Femur (tissue), 1 donor: ENCODE measurements at regions not wholly inside any gene's neighbourhood (a gene's known extent, or its start where the extent isn't known, plus 50 kb on each side); places are given as distances from the start of the nearest gene placed in this dataset.
A peak's percentile ranks its signal among the peaks of the same experiment; 100 is the strongest.

Experiments
- DNase-seq: peaks from one replicate; pipeline ENCODE4 v3.0.0-alpha.2; 2017

DNA sequence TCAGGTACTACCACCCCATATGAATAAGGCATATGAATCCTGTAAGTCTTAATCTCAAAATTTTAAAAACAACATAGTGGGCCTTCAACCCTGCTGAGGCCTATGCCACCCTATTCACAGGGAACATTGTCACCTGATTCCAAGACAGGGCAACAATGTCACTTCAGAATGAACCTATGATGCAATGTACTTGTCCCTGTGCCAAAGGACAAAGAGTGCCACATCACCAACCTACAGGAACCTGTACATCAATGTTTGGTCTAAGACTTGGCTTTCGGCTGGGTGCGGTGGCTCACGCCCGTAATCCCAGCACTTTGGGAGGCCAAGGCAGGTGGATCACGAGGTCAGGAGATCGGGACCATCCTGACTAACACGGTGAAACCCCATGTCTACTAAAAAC lies 318.5 kb upstream of the JARID2 start:
- DNase-seq, result no peak

DNA sequence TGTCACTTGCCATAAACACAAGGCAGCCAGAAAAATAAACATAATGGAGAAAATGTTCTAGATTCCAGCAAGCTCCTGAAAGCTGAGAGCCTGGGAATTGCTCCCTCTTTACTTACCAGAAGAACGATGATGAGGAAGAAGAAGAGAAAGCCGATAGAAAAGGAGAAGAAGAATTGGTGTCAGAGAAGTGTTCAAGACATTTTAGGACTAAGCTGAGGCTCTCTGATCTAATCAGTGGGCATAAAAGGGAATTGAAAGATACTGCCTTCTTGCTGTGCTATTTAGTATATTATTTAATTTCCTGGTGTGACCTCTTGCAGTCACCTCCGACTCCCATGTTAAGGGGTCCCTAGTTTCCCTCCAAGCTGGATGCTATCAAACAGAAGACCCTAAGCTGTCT lies 316.6 kb upstream of the JARID2 start:
- DNase-seq, result no peak

DNA sequence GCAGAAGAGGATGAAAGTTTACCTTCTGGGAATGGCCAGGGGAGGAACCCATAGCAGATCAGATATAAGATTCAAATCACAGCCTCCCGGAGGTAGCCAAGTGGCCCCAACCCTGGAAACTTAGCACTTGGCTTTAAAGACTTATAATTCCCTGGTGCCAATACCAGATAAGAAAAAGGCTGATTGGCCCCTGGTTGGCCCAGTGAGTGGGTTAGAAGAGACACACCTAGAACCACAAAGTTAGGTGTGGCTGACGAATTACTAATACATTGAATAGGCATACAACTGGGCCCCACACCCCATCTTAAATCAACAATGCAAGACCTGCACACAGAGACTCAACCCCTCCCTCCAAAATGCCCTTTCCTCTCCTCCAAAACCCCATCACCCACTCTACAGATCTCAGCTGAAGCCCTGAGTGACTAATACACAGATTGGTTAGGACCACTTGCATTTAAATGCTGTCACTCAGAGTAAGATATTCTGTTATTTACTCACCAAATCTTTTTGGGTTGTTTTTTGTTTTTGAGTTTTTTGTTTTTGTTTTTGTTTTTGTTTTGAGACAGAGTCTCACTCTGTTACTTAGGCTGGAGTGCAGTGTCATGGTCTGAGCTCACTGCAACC lies 315.4 kb upstream of the JARID2 start:
- no peak for DNase-seq

DNA sequence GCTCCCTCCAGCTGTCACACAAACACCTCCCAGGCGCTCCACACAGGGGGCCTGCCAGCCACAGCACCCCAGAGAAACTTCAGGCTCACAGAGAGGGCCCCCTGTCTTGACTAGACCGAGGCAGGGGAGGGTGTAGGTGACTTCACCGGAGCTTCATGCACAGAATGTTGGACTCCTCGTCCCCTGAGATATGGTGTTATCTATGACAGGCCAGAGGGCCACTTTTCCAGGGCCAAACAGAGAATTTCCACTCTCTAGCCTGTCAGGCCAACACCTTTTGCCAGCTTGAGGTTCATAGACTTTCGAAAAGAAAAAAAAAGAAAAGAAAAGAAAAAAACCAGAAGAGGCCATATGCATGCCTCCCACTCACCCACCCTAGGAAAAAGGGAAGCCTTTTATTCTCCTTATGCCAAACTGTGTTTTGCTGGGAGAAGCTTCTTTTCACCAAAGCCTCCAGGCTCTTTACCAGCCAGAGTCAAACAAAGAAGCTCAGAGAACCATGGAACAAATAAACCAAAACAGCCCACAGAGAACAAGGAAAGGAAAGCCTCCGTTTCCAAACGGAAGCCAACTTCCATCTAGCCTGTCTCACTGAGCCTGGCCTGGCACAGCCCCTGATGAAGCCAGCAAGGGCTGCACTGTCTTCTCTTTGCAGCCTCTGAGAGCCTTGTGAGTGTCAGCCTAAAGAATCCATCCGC lies 313.2 kb upstream of the JARID2 start:
- DNase-seq, result no peak

DNA sequence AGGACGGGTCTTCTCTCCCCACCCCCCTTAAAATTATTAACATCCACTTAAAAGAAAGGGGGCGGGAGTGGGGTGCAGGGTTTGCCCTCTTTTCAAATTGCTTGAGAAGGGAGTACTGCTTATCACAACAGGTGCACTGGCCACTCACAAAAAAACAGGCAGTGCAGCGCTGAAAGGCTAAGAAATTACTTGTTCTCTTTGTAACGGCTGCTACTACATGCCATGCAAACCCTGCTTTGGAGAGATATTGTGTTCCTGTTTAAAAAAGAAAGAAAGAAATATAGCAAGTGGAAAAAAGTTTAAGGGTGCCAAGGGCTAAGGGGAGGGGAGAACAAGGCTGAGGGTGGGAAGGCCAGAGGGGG lies 312.7 kb upstream of the JARID2 start:
- DNase-seq, result no peak

DNA sequence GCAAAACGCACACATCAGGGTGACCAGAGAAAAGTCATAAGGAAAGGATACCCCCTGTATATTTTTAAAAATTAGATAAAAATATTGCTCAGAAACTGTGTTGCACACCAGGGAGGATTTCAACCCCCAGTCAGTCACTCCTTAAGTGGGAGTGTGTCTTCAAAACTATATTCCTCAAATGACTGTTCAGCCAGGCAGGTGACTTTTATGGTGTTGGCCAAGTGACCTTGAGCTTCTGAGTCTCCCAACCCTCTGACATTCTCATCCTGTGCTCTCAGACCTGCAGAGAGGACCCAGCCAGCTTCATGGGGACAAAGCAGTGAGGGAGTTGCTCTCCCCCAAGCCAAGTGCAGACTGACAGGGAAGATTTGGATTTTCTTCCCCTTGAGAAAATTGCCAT lies 311.9 kb upstream of the JARID2 start:
- no peak for DNase-seq

DNA sequence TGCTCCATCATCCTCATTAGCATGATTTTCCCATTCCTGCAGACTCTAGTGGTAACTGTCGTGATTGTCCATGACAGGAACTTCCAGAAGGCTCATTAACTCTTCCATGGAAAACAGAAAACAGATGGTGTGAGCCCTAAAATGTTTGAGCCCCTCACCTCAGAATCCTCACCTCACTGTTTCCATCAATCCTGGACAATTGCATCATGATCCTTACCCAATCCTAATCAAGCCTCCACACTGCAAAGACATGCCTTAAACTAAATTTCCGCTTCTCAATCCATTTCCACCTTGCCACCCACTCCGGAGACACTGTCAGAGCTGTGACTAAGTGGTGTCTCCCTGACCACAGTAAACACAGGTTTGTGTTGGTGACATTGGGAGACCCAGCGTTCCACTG lies 311.0 kb upstream of the JARID2 start:
- DNase-seq, result no peak

DNA sequence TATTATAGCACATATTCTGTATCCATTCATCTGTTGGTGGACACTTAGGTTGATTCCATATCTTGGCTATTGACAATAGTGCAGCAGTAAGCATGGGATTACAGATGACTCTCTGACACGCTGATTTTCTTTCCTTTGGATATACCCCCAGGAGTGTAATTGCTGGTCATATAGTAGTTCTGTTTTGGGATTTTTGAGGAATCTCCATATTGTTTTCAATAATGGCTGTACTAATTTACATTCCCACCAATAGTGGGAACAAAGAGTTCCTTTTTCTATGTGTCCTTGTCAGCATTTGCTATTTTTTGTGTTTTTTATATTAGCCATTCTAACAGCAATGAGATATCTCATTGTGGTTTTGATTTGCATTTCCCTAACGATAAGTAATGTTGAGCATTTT lies 309.0 kb upstream of the JARID2 start:
- no peak for DNase-seq

DNA sequence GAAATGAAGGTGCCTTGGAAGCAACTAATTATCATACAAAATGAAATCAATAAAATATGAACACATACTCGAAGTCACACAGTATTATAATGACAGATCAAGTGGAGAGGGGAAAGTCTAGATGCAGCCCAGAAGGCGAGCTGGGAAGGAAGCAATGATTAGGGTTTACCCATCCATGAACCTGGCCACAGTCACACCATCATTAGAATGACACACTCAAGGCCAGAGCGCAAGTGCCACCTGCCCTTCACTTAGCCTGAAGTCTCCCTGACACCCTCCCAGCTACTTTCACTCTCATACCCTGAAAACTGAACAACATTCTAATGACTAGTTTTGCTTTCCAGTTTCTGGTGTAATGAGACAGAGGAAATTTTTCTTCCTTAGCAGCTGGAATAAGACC lies 302.8 kb upstream of the JARID2 start:
- no peak for DNase-seq

DNA sequence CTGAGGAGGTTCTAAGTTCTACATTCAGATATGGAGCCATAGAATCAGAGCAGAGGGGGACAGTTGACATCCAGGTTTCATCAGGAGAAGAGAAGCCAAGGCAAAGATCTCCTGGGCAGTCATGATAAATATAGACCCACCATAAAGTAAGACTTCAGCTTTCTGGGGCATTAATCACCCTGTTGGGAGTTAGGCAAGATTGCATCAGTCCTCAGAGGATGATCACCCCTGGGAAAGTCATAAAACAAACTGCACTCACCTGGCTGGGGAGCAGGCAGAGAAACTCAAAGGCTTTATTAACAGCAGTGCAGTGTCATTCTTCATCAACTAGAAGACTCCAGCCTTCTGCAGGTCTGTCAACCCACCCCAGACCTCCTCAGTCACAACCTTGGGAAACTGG lies 301.3 kb upstream of the JARID2 start:
- no peak for DNase-seq

DNA sequence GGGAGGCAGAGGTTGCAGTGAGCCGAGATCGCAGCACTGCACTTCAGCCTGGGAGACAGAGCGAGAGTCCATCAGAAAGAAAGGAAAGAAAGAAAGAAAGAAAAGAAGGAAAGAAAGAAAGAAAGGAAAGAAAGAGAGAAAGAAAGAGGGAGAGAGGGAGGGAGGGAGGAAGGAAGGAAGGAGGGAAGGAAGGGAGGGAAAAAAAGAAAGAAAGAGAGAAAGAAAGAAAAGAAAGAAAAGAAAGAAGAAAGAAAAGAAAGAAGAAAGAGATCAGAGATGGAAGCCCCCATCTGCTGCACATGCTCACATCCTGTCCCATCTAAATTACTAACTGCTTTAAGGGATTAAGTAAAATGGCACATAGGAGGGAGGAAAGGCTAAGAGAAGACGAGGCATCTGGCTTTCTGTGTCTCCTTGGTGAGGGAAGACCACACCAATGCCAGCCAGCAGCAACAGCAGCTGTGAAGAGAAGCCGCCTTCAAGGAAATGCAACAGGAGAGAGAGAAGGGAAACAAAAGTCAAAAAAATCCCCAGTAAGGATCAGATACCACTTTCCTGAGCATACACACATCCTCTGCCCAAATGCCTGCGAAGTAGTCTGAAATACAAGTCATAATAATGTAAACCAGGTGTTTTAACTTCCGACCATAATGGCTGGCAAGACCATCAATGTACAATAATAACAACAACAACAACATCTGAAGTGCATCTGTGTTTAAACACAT lies 300.2 kb upstream of the JARID2 start:
- DNase-seq, result no peak

DNA sequence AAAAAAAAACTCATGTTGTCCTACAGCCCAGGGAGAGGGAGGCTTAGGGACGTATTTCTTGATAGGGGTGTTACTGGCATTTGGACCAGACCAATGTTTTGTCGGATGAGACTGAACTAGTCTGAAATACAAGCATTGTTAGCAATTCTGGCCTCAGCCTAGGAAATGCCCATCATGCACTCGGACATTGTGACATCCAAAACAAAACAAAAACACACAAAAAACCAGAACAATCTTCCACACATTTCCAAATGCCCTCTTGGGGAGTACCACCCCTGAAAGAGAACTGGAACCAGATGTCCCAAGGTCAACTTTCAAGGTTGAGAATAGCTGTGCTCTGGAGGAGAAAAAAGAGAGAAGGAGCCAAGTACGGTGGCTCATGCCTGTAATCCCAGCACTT lies 299.1 kb upstream of the JARID2 start:
- no peak for DNase-seq

DNA sequence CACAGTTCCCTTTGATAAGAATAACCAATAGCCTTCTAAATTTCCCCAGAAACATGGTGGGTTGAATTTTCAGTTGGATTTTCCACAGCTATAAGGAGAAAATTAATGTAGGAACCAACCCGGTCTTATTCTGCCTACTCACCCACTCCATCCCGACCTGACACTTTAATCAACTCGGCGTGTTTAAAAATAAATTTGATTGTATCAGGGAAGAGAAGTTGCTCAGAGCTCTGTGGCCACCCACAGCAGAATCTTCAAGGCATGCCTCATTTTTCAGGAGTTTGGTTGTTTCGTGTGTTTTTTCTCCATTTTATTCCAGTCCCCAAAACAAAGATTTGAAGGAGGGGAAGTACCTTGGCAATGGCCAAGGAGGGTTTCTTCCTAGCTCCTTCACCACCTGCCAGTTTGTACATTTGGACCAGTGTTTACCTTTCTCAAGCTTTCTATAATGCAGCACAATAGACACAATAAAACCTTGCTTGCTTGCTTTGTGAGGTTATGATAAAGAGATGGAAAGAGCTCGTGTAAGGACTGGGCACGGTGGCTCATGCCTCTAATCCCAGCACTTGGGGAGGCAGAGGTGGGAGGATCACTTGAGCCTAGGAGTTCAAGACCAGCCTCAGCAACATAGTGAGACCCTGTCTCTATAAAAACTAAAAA lies 297.2 kb upstream of the JARID2 start:
- no peak for DNase-seq

DNA sequence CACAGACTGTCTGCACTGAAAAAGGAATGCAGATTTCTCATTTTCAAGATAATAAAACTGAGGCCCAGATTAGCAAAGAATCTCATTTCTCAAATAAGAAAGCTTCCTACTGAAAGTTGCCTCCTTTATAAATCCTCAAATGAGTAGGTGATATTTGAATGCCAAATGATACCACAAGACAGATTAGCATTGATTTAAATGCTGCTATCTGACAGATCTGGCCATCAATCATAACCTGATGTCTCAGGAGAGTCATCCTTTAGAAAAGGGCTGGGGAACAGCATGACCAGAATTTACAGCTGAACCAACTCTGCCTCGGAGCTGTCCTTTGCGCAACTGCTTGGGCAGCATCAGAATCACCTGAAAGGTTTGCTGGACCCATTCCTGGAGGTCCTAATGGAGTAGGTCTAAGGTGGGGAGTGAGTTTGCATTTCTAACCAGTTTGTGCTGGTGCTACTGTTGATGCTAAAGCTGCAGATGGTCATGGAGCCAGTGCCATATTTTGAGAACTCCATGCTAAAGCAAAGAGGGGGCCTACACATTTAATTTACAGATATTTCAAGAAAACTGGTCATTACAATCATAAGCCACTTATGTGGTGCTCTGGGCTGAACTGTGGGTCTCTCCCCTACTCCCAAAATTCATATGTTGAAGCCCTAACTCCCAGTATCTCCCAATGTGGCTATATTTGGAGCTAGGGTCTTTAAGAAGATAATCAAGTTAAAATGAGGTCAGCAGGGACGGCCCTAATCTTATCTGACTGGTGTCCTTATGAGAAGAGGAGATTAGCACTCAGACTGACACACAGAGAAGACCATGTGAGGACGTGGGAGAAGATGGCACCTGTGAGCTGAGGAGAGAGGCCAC lies 295.5 kb upstream of the JARID2 start:
- no peak for DNase-seq

DNA sequence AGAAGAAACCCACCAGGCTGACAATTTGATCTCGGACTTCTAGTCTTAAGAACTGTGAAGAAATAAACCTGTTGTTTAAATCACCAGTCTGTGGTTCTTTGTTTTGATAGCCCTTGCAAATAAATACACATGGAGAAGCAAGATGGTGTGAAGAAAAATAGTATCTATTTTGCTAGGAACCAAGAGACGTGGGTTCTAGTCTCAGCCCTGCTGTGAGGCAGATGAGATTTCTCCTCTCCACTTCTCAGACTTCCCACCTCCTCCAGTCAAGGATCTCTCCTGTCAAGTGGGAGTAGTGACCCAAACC lies 294.9 kb upstream of the JARID2 start:
- DNase-seq, result no peak

DNA sequence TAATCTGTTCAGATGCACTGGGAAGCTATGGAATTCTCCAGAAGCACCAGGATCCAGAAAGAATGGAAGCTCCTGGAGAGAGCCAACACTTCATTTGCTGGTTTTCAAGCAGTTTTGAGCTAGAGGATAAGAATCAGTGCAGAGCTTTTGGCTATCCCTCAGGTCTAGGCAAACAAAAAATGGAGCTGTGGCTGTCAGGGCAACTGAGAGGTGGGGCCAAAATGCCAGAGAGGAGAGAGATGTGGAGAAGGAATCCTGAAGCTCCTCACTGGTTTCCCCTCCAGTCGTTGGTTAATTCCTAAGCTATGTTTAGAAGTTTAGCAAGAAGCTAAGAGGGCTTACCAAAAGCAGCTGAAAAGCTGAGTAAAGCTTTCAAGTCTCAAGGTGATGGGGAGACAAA lies 294.2 kb upstream of the JARID2 start:
- DNase-seq, result no peak

DNA sequence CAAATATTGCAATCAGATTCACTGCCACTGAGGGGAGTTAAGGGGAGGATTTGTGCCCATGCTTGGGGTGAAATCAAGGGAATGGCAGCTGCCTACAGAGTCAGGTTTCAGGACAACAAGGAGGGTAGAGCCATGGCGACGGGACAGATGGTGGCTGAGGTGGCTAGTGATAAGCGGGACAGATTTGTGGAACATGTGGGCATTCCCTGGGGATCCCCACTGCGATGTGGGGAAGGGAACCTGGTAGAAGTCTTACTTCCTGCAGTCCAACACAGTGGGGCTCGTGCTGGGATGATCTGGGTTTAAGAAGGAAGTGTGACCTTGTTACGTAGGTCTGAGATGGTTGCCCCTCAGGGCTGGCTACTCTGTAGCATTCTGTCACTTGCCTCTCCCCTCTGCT lies 292.0 kb upstream of the JARID2 start:
- peak; percentile 45 for DNase-seq

DNA sequence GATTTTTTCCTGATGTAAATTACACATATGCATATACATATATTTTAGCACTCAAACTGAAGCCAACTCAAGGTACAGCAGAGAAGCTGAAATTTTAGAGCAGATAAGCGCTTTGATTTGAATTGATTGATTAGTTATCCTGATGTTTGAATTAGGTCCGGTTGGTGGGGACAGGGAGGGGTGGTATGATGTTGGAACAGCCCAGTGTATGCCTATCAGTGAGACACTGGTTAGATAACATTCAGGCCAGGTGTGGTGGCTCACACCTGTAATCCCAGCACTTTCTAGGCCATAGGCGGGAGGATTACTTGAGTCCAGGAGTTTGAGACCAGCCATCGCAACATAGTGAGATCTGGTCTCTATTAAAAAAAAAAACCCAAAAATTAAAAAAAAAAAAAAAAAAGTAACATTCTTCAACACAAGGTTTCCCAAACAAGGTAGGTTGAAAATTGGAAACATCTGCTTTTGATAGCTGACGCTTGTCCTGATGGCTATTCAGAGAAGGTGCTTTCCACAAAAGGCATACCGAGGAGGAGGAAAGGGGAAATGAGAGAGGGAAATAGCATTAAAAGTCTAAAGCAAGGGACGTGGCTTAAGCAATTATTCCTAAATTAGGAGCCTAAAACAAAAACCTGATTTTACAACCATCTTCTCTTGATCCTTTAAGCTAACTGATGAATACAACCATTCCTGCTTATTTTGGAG lies 288.4 kb upstream of the JARID2 start:
- DNase-seq, result no peak

DNA sequence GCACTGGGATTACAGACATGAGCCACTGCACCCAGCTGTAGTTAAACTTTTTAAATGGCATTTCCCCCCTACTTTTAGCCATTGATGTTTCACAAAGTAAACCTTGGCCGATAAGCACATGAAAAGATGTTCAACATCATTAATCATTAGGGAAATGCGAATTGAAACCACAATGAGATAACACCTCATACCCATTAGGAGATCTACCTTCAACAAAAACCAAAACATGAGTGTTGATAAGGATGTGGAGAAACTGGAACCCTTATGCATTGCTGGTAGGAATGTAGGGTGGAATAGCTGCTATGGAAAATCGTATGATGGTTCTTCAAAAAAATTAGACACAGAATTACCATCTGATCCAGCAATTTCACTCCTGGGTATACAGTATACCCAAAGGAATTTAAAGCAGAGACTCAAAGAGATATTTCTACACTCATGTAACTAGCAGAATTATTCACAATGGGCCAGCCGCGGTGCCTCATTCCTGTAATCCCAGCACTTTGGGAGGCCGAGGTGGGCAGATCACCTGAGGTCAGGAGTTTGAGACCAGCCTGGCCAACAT lies 286.5 kb upstream of the JARID2 start:
- DNase-seq, result no peak

DNA sequence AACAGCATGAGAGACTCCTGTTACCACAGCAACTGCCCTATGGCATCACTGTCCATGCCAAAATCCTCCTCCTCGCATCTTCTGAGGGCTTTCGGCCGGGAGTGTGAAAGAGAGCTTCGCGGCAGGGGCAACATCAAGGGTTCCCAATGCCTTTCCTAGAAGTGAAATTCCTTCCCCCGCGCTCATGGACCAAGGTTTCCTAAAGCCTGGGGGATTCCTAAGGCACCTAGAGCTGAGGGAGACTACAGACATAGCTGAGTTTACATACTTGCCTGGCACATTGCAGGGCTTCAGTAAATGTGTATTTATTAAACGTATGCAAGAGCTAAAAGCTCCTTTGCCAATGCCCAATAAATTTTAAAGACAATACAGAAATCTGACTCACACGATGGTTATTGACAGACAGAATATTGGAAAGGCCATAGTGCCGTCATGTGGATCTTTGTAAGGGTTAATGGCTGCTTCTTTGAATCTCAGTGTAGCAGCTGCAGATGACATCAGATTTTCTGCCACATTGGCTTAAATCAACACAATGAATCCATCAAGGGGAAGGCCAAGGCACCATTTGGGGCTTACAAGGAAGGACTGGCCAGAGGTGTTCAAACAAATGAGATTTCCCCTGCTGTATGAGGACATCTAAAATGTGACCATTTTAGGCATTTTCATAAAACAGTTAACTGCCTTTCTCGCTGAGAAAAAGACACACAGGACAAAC lies 281.2 kb upstream of the JARID2 start:
- DNase-seq, result no peak

DNA sequence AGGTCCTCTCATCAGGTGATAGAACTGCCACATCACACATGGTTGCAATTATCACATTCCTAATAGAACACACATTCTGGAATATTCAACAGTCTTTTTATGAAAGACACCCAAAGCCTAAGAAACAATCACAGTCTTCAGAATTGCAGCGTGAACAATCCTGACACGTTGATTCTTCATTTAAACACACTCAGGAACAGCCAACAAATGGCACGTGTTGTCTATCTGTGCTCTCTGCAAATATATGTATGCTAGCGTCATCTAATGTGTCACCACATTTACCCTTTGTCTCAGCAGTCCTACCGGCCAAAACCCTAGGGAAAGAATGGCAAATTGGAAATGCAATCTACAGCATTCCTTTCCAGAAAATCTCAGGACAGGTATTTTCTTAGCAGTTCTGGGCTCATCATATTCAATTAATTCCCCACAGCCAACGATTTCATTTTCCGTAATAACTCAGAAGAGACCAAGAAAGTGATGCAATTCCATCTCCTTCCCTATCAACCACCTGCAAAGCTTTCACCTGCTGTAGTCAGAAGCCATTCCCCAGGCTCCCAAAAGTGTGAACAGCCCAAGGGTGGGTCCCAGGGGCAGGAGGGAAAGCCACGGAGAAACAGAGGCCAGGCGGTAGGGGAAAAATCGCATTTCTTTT lies 280.3 kb upstream of the JARID2 start:
- DNase-seq, result no peak
